HG03469 (cell line): ENCODE measurements at regions not wholly inside any gene's neighbourhood (a gene's known extent, or its start where the extent isn't known, plus 50 kb on each side); places are given as distances from the start of the nearest gene placed in this dataset.

Experiments
- ATAC-seq: cut with Tn5 transposase; IDR thresholded peaks from one replicate; pipeline ENCODE4 v1.9.1; 2021; ENCODE audit warnings: mild to moderate bottlenecking, moderate library complexity, moderate number of reproducible peaks; ENCODE audit not compliant: unreplicated experiment

- no peak for ATAC-seq
Observed at GRCh38 chr21:23445307-23445706, 2162.0 kb downstream of the MRPL39 start.

- no peak for ATAC-seq
Observed at GRCh38 chr21:23438081-23438480, 2169.2 kb downstream of the MRPL39 start.

- no peak for ATAC-seq
Observed at GRCh38 chr21:23402929-23403520, 2204.3 kb downstream of the MRPL39 start.

GRCh38 chr21:23401278-23401677 is 2206.0 kb downstream of the MRPL39 start:
- no peak for ATAC-seq

GRCh38 chr21:23398726-23399125 is 2208.6 kb downstream of the MRPL39 start:
- no peak for ATAC-seq

GRCh38 chr21:23394458-23394857 is 2212.8 kb downstream of the MRPL39 start:
- no peak for ATAC-seq

- no peak for ATAC-seq
Observed at GRCh38 chr21:23384679-23385078, 2222.6 kb downstream of the MRPL39 start.

GRCh38 chr21:23374155-23374554 is 2233.1 kb downstream of the MRPL39 start:
- no peak for ATAC-seq

- ATAC-seq: no peak
Observed at GRCh38 chr21:23356905-23357304, 2250.4 kb downstream of the MRPL39 start.

GRCh38 chr21:23316190-23316589 is 2291.1 kb downstream of the MRPL39 start:
- no peak for ATAC-seq

- no peak for ATAC-seq
Observed at GRCh38 chr21:23308741-23309140, 2298.5 kb downstream of the MRPL39 start.

- ATAC-seq: no peak
Observed at GRCh38 chr21:23307065-23307464, 2300.2 kb downstream of the MRPL39 start.

- no peak for ATAC-seq
Observed at GRCh38 chr21:23292292-23292691, 2294.1 kb downstream of the NCAM2 start.

- no peak for ATAC-seq
Observed at GRCh38 chr21:23281917-23282316, 2283.7 kb downstream of the NCAM2 start.

GRCh38 chr21:23249760-23250159 is 2251.6 kb downstream of the NCAM2 start:
- no peak for ATAC-seq

- no peak for ATAC-seq
Observed at GRCh38 chr21:23247334-23247733, 2249.1 kb downstream of the NCAM2 start.

- ATAC-seq: no peak
Observed at GRCh38 chr21:23245255-23245654, 2247.0 kb downstream of the NCAM2 start.

GRCh38 chr21:23223882-23224281 is 2225.7 kb downstream of the NCAM2 start:
- no peak for ATAC-seq

- no peak for ATAC-seq
Observed at GRCh38 chr21:23218667-23219066, 2220.5 kb downstream of the NCAM2 start.

- no peak for ATAC-seq
Observed at GRCh38 chr21:23217597-23217996, 2219.4 kb downstream of the NCAM2 start.

- no peak for ATAC-seq
Observed at GRCh38 chr21:23215261-23215660, 2217.1 kb downstream of the NCAM2 start.
